ENCODE measurements at regions not wholly inside any gene's neighbourhood (a gene's known extent, or its start where the extent isn't known, plus 50 kb on each side); places are given as distances from the start of the nearest gene placed in this dataset.

DNA sequence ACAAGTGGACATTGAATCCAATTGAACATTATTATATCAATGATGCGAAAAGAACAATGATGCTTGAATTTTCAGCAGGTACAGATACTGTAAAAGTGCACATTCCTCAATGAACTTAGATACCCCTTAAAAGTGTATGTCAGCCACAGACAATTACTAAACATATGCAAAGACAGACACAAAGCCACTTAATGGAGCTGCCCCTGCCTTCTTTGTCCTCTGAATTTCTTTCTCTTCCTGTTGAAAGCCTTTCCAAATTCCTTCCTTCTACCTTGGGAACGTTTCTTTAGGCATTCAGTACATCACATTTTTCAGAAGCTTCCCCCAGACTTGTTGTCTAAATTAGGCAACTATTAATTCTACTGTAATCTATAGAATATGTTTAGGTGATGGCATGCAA, 706.8 kb upstream of the MBL2 start:
- TF ChIP-seq POLR2A (IDR thresholded peaks at IDR 0.05; ENCODE audit: borderline replicate concordance, extremely low read depth, insufficient read depth, insufficient read length) (no peak), JUND (IDR thresholded peaks at IDR 0.05) (no peak), RAD21 (IDR thresholded peaks at IDR 0.05; ENCODE audit: low read depth) (no peak), TCF7L2 (IDR thresholded peaks at IDR 0.05; ENCODE audit: borderline replicate concordance, extremely low read depth, insufficient read depth, insufficient read length) (no peak), POLR2AphosphoS5 (IDR thresholded peaks at IDR 0.05; ENCODE audit: low read depth, low read length) (no peak), YY1 (IDR thresholded peaks at IDR 0.05; ENCODE audit: extremely low read depth, insufficient replicate concordance, low read depth, low read length) (no peak)
- TF ChIP-seq, protein P1, sequence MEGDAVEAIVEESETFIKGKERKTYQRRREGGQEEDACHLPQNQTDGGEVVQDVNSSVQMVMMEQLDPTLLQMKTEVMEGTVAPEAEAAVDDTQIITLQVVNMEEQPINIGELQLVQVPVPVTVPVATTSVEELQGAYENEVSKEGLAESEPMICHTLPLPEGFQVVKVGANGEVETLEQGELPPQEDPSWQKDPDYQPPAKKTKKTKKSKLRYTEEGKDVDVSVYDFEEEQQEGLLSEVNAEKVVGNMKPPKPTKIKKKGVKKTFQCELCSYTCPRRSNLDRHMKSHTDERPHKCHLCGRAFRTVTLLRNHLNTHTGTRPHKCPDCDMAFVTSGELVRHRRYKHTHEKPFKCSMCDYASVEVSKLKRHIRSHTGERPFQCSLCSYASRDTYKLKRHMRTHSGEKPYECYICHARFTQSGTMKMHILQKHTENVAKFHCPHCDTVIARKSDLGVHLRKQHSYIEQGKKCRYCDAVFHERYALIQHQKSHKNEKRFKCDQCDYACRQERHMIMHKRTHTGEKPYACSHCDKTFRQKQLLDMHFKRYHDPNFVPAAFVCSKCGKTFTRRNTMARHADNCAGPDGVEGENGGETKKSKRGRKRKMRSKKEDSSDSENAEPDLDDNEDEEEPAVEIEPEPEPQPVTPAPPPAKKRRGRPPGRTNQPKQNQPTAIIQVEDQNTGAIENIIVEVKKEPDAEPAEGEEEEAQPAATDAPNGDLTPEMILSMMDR (IDR thresholded peaks at IDR 0.05 in 2 of 3, conservative IDR thresholded peaks at IDR 0.05 in 1 of 3; ENCODE audit: borderline replicate concordance in 1 of 3, insufficient read depth in 1 of 3, low read depth in 2 of 3, low read length in 2 of 3): no peak
